ENCODE measurements at regions not wholly inside any gene's neighbourhood (a gene's known extent, or its start where the extent isn't known, plus 50 kb on each side); places are given as distances from the start of the nearest gene placed in this dataset.

DNA sequence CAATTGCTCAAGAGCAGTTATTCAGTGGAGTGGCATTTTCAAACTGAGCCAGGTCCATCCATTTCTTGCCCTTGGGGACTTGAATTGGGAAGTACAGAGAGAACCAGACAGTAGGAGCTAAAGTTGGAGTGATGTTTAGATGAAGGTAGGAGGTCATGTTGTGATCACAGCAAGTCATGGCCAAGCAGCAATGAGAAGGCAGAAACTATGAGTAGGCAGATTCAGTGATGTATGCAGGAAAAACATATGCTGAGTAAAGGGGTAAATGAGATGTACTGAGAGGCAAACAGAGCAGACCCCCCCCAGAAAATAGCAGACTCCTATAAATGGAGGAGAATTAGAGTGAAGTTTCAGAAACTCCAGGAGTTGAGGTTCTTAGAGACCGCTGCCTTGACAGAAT is 95.8 kb downstream of the PERP start:
- DNase-seq = no peak

GRCh38 chr6:138012682-138013081 is 94.5 kb downstream of the PERP start:
- no peak for DNase-seq

- no peak for DNase-seq
These were observed 93.3 kb downstream of the PERP start for GRCh38 chr6:138013959-138014358.

GRCh38 chr6:138017166-138017757 is 90.0 kb downstream of the PERP start:
- no peak for DNase-seq

DNA sequence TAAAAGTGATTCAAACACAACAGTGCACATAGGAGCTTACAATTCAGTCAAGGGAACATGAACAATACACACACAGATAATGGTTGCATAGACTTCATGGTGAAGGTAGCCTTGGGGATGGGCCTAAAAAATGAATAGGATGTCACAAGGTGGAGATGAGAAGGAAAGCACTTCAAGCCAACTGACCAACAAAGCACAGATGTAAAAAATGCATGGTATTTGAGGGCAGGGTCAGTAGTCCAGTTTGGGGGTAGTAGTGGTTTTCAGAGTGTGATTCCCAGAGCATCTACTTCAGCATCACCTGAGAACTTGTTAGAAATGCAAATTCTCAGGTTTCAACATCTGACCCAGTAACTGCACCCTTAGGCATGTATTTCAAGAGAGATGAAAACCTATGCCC is 88.9 kb downstream of the PERP start:
- no peak for DNase-seq

GRCh38 chr6:138025528-138025978 is 81.7 kb downstream of the PERP start:
- DNase-seq = no peak

GRCh38 chr6:138026342-138026741 is 80.9 kb downstream of the PERP start:
- DNase-seq = no peak

DNA sequence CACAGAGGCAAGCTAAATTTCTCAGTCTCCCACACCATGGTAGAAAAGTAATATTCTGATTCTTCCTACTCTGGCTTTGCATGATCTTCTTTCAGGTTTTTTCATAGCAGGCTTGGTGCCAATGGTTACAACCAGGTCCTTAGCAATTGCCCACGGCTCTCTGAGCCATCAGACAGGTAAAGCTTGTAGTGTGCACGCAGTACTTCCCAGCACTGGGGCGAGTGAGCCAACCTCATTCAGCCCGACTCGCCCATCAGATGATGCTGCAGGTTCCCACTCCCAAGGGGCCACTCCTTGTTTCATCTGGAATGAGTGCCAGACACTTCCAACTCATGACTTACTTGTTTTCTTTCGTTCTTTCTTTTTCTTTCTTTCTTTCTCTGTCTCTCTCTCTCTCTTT is 78.3 kb downstream of the PERP start:
- DNase-seq = no peak

- DNase-seq = no peak
These were observed 76.3 kb downstream of the PERP start for GRCh38 chr6:138030872-138031271.

- DNase-seq = no peak
These were observed 75.8 kb downstream of the PERP start for GRCh38 chr6:138031417-138031816.

- no peak for DNase-seq
These were observed 75.4 kb downstream of the PERP start for GRCh38 chr6:138031850-138032249.

DNA sequence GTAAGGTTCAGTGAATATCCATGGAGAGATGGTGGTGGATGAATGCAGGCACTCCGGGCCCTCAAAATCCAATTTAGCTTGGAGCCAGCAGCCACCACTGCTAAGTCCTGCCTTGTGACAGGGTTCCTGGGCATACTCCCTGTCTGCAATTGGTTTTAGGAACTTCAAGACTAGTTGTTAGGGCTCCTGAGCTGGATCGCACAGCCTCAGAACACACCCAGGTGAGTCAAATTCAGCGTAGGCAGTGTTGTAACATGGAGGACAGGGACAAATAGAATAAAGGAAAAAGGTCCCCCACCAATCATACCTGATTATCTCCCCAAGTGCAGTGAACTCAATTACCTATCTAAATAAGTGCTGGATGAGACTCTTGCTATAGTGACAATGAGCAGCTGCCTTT is 74.6 kb downstream of the PERP start:
- DNase-seq = no peak

- no peak for DNase-seq
These were observed 73.0 kb downstream of the PERP start for GRCh38 chr6:138034229-138034628.

- no peak for DNase-seq
These were observed 72.1 kb downstream of the PERP start for GRCh38 chr6:138035070-138035469.

- DNase-seq = no peak
These were observed 71.1 kb downstream of the PERP start for GRCh38 chr6:138036111-138036510.

GRCh38 chr6:138037009-138037504 is 70.2 kb downstream of the PERP start:
- DNase-seq = no peak

DNA sequence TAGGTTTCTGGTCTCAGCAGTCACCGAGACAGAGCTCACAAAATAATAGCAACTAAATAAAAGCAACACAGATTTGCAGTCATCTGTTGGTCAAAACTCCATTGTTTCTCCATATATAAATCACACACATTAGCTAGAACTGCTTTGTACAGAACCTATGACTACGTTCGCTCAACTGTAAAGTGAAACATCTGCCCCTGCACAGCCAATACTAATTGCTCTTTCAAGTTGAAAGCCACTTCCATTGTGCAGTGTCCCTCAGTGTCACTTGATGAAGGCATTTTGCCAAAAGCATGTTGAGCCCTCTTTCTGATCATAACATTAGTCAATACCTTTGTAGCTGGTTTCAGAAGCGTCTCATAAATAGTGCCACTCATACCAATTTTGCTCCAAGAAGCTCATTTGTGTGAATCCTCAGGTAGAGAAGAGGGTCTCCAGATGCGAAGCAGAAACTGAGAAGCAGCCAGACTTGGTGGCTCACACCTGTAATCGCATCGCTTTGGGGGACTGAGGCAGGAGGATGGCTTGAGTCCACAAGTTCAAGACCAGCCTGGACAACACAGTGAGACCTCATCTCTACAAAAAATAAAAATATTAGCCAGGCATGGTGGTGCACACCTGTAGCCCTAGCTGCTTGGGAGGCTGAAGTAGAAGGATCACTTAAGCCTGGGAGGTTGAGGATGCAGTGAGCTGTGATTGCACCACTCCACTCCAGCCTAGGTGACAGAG is 68.9 kb downstream of the PERP start:
- no peak for DNase-seq
